Spleen (tissue), 7 donors: ENCODE measurements at regions not wholly inside any gene's neighbourhood (a gene's known extent, or its start where the extent isn't known, plus 50 kb on each side); places are given as distances from the start of the nearest gene placed in this dataset.

Source experiments
- POLR2AphosphoS5 ChIP-seq, 3 donors: sonication (generic); formaldehyde crosslinking; IDR thresholded peaks; one replicate each; pipeline ENCODE4 v1.5.1; 2017; ENCODE audit warnings: antibody characterized with exemption in 3 of 3
- TF ChIP-seq, protein P1 (sequence below), 11 experiments: fragments of 200-600 bp in 7 of 11; fragments of 450-650 bp in 4 of 11; sonication (generic) in 4 of 11; IDR thresholded peaks in 8 of 11; conservative IDR thresholded peaks in 3 of 11; 1 replicate in 7 of 11; 2 replicates in 4 of 11; pipeline versions ENCODE4 v1.4.0 to v1.8.0; 2016 to 2021; ENCODE audit warnings: antibody characterized with exemption in 11 of 11, inconsistent platforms in 4 of 11, mild to moderate bottlenecking in 1 of 11
- donor health status: DM: no; HTN: no; CAD: no; lungs with moderate emphysema.
- donor health status: DM: no; HTN: no; CAD: no.
- donor health status: DM: no; HTN: no; CAD: no.

- TF ChIP-seq POLR2AphosphoS5 (IDR thresholded peaks at IDR 0.05), result no peak
- TF ChIP-seq, protein P1, sequence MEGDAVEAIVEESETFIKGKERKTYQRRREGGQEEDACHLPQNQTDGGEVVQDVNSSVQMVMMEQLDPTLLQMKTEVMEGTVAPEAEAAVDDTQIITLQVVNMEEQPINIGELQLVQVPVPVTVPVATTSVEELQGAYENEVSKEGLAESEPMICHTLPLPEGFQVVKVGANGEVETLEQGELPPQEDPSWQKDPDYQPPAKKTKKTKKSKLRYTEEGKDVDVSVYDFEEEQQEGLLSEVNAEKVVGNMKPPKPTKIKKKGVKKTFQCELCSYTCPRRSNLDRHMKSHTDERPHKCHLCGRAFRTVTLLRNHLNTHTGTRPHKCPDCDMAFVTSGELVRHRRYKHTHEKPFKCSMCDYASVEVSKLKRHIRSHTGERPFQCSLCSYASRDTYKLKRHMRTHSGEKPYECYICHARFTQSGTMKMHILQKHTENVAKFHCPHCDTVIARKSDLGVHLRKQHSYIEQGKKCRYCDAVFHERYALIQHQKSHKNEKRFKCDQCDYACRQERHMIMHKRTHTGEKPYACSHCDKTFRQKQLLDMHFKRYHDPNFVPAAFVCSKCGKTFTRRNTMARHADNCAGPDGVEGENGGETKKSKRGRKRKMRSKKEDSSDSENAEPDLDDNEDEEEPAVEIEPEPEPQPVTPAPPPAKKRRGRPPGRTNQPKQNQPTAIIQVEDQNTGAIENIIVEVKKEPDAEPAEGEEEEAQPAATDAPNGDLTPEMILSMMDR (IDR thresholded peaks at IDR 0.05 in 8 of 11, conservative IDR thresholded peaks at IDR 0.05 in 3 of 11), result no peak
Observed at GRCh38 chr3:109687626-109688025, 350.3 kb upstream of the DPPA4 start.
